GM20000 (cell line): ENCODE measurements at regions not wholly inside any gene's neighbourhood (a gene's known extent, or its start where the extent isn't known, plus 50 kb on each side); places are given as distances from the start of the nearest gene placed in this dataset.

Experiments
- DNase-seq: peaks from one replicate; pipeline ENCODE4 v3.0.0; 2012; ENCODE audit warnings: low spot score
- TF ChIP-seq, protein P1 (sequence below): IDR thresholded peaks from 2 replicates; pipeline ENCODE4 v1.5.1; 2012; ENCODE audit warnings: mild to moderate bottlenecking, control low read depth; ENCODE audit errors: extremely low read depth, missing control alignments

DNA sequence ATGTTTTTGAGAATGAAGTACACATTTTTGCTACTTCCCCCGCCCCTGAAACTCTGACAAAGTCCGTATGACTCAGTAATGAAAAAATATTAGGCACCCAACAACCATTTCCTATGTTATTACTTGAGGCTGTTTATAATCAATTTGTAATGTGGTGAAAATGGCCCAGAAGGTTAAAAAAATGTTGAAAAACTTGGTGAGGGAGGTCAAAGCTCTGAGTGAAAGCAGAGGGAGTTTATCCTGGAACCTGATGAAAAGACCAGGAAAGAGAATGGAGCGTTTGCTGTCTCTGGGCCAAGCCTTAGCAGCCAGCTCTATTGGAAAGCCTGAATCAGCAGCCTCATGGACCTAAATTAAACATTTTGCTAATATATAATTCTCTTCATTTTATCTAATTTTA, 367.7 kb upstream of the NEGR1 start:
- DNase-seq, result no peak
- TF ChIP-seq, protein P1, sequence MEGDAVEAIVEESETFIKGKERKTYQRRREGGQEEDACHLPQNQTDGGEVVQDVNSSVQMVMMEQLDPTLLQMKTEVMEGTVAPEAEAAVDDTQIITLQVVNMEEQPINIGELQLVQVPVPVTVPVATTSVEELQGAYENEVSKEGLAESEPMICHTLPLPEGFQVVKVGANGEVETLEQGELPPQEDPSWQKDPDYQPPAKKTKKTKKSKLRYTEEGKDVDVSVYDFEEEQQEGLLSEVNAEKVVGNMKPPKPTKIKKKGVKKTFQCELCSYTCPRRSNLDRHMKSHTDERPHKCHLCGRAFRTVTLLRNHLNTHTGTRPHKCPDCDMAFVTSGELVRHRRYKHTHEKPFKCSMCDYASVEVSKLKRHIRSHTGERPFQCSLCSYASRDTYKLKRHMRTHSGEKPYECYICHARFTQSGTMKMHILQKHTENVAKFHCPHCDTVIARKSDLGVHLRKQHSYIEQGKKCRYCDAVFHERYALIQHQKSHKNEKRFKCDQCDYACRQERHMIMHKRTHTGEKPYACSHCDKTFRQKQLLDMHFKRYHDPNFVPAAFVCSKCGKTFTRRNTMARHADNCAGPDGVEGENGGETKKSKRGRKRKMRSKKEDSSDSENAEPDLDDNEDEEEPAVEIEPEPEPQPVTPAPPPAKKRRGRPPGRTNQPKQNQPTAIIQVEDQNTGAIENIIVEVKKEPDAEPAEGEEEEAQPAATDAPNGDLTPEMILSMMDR, result no peak

DNA sequence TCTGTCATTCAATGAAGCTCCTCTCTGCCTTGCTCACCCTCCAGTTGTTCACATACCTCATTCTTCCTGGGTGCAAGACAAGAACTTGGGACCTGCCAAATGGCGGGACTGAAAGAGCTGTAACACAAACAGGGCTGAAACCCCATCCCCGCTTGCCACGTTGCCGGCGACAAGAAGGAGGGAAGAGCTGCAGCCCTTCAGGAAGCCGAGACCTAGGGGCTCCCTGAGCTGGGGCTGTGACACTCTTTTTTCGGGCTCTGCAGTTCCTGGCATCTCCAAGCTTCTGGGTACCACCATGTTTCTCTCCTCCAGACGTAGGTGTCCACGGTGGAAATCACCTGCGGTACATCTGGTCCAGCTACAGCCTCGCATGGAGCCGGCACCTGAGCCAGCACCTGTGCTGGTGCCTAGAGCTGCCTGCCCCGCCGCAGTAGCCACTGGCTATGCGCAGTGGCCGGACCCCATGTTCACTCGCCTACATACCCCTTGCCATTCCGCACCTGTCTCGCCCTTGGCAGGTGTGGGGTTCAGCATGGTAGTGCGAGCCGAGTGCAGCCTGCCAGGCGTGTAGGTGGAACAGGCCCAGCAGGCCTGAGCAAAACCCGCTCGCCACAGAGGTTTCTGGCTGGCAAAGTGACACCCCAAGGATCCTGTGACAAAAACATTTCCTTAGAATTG, 367.0 kb upstream of the NEGR1 start:
- DNase-seq, result no peak

DNA sequence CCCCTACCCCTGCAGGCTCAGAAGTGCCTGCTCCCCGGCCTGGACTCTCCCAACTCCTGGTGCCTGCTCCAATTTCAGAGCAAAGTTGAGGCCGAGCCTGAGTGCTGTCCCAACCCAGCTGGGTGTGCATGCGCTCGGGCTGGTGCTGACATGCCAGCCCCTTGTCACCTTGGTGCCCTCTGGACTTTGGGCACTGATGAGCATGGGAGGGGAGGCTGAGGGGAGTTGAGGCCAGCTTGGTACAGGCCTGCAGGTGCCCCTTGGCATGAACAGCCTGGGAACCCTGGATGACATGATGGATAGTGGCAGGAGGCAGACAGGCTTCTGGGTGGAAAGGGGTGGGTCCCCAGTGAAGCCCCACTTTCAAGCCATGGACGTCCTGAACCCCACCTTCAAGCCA, 366.1 kb upstream of the NEGR1 start:
- TF ChIP-seq, protein P1, result no peak
- DNase-seq, result no peak

More for the DNA sequence above, 367.0 kb upstream of the NEGR1 start:
- TF ChIP-seq, protein P1, result no peak

DNA sequence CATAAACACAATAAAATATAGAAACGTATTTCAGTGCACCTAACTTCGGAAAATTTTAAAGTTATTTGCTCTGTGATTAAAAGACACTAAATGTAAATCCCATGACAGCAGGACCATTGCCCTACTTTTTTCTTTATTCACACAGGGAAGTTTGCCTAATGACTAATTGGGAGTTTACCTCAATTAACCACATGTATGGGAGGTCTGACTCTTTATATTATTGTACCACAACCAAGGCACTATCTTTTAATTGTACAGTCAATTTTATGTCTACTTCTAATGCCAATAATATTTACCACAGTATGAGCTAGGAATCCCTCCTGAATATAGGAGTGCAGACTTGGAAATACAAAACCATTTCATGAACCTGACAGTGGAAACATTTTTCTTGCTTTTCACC, 360.8 kb upstream of the NEGR1 start:
- no peak for DNase-seq
- TF ChIP-seq, protein P1, result no peak

DNA sequence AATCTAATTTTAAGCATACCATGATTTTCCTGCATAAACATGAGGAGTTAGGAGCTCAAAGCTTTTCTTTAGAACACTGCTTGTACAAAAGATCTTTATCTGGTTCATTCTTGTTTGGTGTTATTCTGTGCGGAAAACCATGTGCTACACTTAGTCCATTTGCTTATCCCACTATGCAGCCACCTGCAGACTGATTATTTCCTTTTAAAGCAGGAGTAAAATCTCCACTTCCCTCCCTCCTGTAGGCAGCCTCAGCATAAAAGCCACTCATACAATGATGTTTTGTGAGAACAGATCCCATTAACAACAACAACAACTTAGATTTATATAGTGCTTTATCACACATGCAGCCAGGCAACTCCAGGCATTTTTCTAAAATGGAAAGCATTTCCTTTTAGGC, 355.3 kb upstream of the NEGR1 start:
- TF ChIP-seq, protein P1, result no peak
- DNase-seq, result no peak

DNA sequence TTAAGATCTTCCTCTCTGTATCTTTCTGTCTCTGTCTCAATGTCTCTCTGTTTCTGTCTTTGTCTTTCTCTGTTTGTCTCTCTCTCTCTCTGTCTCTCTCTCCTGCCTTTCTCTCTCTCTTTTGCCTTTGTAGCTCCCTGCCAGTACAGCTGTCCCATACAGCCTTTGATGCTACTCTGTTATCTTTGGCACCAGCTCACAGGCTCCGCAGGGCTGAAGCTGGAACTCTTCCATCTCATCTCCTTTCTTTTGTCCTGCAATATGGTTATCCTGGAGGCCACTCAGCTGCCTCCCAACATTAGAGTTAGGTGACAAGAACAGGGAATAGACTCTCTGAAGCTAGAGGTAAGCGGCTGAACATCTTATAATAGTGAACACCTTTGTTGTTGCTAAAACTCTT, 354.3 kb upstream of the NEGR1 start:
- TF ChIP-seq, protein P1, result no peak
- DNase-seq, result no peak

DNA sequence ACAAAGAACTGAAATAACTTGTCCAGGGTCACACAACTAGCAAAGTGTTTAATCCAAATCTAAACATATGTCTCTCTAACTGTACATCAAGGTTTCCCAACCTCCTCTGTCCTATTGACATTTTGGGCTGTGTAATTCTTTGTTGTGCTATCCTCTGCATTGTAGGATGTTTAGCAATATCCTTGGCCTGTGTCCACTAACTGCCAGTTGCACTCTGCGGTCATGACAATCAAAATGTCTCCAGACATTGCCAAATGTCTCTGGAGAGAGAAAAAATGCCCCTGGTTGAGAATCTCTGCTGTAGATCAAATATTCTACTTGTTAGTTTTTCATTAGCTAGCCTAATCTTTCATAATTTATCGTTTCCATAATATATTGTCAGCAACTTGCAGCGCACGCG, 353.4 kb upstream of the NEGR1 start:
- TF ChIP-seq, protein P1, result no peak
- no peak for DNase-seq
